HG03521 (cell line): ENCODE measurements at regions not wholly inside any gene's neighbourhood (a gene's known extent, or its start where the extent isn't known, plus 50 kb on each side); places are given as distances from the start of the nearest gene placed in this dataset.

Experiments used
- ATAC-seq: cut with Tn5 transposase; IDR thresholded peaks from one replicate; pipeline ENCODE4 v1.9.1; 2021; ENCODE audit warnings: mild to moderate bottlenecking, moderate library complexity; ENCODE audit not compliant: unreplicated experiment

DNA sequence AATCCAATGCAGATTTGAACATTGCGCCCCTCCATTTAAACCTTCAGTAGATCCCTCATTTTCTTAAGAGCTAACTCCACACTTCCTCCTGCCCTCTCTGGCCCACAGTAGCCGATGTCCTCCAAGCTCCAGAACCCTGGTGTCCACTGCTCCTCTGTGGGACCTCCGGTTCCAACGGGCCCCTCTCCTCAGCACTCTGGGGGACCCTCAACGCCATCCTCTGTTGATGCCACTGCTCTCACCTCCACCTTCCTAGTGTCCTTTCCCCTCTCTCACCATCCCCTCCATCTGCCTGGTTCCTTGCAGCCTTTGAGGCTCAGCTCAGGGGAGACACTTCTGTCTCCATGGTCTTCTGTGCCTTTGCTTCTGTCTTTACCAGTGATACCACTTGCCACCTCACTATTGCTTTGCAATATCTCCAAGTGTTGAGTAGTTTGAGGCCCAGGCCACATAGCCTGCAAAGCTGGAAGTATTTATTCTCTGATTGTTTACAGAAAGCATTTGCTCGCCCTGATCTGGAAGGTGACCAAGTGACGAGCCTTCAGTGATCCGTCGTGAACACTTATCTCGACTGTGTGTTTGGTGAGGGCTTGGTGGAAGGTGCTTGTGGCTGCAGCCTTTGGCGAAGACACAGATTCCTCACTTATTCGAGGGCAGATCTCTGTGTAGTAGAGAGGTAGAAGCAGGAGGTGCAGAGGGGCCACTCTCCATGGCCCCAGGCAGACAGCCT lies 104.8 kb upstream of the SHH start:
- ATAC-seq: no peak

DNA sequence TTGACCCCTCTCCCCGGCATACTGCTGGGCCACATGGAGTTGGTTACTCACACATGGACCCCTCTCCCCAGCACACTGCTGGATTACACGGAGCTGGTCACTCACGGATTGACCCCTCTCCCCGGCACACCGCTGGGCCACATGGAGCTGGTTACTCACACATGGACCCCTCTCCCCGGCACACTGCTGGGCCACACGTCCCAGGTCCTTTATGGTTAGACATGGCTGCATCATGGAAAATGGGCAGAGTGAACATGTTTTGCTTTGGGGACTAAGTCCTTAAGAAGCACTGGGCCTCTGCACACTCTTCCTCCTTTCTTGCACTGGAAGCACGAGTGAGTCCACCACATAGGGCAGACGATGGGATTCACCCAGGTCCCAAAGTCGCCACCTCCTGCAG lies 102.1 kb upstream of the SHH start:
- no peak for ATAC-seq

DNA sequence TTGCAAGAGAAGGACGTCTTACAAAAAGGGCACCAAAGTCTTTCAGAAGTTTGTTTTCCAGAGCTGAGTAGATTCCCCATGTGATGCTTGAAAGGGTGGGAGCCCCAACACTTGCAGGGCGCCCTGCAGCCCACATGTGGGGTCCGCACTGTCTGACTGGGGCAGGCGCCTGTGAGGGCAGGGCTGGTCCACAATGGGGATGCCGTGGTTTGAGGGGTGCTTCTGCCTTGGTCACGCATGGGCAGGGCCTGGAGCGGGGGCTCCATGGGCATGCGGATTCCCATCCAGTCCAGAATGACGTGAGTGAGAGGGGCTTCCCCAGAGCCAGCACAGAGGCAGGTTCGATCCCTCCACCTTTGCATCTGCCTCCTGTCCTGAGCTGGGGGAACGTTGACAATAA lies 101.5 kb upstream of the SHH start:
- ATAC-seq: no peak

GRCh38 chr7:155913291-155913690 lies 101.0 kb upstream of the SHH start:
- ATAC-seq: no peak

- no peak for ATAC-seq
Observed at GRCh38 chr7:155911471-155912105, 99.3 kb upstream of the SHH start.

- no peak for ATAC-seq
Observed at GRCh38 chr7:155908385-155908784, 96.1 kb upstream of the SHH start.

- no peak for ATAC-seq
Observed at GRCh38 chr7:155907450-155908200, 95.4 kb upstream of the SHH start.

DNA sequence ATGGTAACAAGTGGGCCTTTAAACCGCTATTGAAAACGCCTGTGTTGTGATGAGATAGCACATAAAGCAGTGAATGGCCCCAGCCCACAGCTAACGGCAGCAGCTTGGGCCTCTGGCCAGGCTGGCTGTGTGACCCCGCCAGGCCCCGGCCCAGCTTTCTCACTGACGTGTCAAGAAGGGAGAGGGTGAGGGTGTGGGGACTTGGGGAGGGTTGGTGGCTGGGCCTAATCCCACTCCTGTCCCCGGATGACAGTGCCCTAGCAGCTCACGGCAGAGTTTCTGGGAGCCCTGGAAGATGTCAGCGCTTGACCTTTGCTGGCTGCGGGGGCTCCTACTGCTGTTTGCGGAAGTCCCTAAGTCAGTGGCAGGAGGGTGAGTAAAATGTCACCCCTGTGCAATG lies 88.9 kb upstream of the SHH start:
- no peak for ATAC-seq

DNA sequence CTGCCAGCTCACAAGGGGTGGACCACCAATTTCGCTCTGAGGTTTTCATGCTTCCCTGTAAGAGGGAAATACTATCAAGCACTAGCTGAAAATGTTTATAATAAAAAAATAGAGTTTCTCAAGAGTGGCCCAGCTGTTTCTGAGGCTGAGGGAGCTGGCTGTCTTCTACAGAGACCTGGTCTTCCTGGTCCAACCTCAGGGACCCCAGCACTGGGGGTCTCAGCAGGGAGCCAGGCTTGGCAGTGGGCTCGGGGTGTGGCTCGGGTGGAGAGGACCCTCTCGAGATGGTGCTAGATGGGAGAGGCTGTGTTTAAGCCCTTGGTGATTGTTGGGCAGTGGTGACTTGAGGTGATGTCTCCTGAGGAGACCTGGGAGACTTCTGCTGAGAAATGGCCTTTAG lies 87.3 kb upstream of the SHH start:
- no peak for ATAC-seq

GRCh38 chr7:155897758-155898386 lies 85.6 kb upstream of the SHH start:
- no peak for ATAC-seq

- ATAC-seq: no peak
Observed at GRCh38 chr7:155896531-155897263, 84.4 kb upstream of the SHH start.

GRCh38 chr7:155893664-155894063 lies 81.4 kb upstream of the SHH start:
- no peak for ATAC-seq

DNA sequence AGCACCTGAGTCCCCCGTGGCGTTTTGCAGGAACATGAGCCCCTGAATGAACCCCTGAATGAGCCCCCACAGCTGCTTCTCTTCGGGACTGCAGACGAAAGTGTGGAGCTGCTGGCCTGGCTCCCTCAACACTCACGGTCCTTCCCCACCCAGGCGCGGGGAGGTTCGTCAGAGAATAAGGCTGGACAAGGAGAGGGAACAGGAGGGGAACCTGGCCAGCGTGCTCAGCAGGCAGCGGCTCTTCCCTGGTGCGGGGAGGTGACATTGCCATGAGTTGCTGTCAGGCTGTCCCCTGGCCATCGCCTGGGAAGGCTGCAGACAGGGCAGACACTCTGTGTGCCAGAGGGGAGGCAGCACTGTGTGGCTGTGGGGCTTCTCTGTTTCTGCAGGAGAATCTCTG lies 80.9 kb upstream of the SHH start:
- no peak for ATAC-seq

DNA sequence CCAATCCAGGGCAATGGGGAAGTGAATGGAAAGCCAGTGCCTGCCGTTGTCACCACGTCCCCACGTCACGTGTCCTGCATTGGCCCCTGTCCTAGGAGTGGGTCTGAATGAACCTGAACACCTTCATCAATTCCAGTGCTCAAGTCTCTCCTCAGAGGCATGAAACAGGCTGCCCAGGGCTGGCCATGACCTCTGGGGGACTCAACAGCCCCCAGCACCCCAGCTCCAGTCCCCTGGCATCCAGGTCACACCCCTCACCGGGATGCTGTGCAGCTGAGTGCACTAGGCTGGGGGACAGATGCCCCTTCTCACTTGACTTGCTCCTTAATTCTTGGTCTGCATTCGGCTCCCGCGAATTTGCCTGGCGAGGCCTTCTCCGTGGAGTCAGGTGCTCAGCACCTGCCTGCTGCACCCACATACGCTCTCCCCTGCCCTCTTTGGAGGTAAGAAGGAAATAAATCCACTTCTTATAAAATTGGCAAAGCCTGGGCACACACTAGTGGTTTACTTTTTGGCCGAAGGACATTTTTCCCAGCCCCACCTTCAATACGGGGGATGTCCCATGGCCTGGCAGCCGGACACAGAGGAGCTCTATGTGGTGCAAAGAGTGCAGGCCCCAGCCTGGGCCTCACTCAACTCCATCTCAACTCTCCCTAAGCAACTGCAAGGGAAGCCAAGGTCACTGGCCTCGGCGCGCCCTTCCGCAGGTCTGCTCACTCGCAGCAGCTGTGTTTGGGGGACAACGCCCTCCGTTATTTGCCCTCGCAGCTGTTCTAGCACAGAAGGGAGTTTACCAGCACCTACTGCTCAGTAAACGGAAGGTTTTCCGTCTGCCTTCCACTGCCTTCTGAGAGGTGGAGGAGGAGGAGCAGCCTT lies 77.6 kb upstream of the SHH start:
- ATAC-seq: no peak

- no peak for ATAC-seq
Observed at GRCh38 chr7:155887174-155887525, 74.9 kb upstream of the SHH start.

GRCh38 chr7:155886391-155887173 lies 74.3 kb upstream of the SHH start:
- ATAC-seq: no peak

GRCh38 chr7:155885167-155886155 lies 73.2 kb upstream of the SHH start:
- ATAC-seq: no peak
